HL-60 (cell line): ENCODE measurements at regions not wholly inside any gene's neighbourhood (a gene's known extent, or its start where the extent isn't known, plus 50 kb on each side); places are given as distances from the start of the nearest gene placed in this dataset.

Source experiments
- DNase-seq, 2 experiments: peaks; one replicate each; pipeline ENCODE4 v3.0.0-alpha.2; 2010 to 2020; ENCODE audit warnings: low read depth in 1 of 2, low spot score in 1 of 2
- H3K27ac ChIP-seq: fragments of 250-450 bp; sonication (Bioruptor Pico); replicated peaks from 2 replicates; pipeline ENCODE4 v1.5.1; 2020; ENCODE audit warnings: mild to moderate bottlenecking, moderate library complexity
- H3K27me3 ChIP-seq: fragments of 250-450 bp; sonication (Bioruptor Pico); 2 replicates; pipeline ENCODE4 v1.5.1; 2021; ENCODE audit warnings: mild to moderate bottlenecking, moderate library complexity; ENCODE audit not compliant: insufficient read depth, poor library complexity, severe bottlenecking
- H3K4me3 ChIP-seq: replicated peaks from 2 replicates; pipeline ENCODE4 v1.5.1; 2011; ENCODE audit warnings: mild to moderate bottlenecking, control low read depth, low read length; ENCODE audit not compliant: insufficient read depth
- GABPA ChIP-seq: IDR thresholded peaks from 2 replicates; pipeline ENCODE4 v1.6.1; 2012; ENCODE audit warnings: low read depth
- POLR2AphosphoS5 ChIP-seq: IDR thresholded peaks from 2 replicates; pipeline ENCODE4 v1.6.1; 2012; ENCODE audit warnings: low read depth
- SPI1 ChIP-seq: IDR thresholded peaks from 2 replicates; pipeline ENCODE4 v1.6.1; 2012; ENCODE audit warnings: low read depth, mild to moderate bottlenecking, borderline replicate concordance
- TF ChIP-seq, protein P1 (sequence below): IDR thresholded peaks from 2 replicates; pipeline ENCODE4 v1.6.1; 2012; ENCODE audit warnings: low read depth; ENCODE audit not compliant: insufficient replicate concordance
- TF ChIP-seq, protein P2 (sequence below): IDR thresholded peaks from one replicate; pipeline ENCODE4 v1.5.1; 2011; ENCODE audit warnings: low read length, control low read depth, inconsistent platforms; ENCODE audit not compliant: insufficient read depth

DNA sequence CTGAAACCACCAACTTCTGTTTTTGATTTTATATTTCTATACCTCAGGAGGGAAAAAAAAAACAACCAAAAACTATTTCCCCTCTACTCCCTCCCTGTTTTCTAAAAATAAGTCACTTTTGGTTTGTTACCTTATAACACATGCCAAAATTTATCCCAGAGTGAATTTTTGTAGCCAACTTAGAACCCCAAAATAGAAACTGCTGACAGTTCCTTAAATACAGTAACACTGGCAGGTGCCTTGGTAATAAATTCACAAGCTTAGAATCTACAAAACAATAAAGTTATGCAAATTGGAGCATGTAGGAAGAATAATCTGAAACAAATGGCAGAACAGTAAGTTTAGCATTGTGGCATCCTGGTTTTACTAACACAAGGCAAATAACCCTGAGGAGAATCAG, 165.0 kb upstream of the HDAC9 start:
- H3K27ac ChIP-seq: no peak overlapping the region
- H3K4me3 ChIP-seq: no peak overlapping the region
- TF ChIP-seq, protein P1, sequence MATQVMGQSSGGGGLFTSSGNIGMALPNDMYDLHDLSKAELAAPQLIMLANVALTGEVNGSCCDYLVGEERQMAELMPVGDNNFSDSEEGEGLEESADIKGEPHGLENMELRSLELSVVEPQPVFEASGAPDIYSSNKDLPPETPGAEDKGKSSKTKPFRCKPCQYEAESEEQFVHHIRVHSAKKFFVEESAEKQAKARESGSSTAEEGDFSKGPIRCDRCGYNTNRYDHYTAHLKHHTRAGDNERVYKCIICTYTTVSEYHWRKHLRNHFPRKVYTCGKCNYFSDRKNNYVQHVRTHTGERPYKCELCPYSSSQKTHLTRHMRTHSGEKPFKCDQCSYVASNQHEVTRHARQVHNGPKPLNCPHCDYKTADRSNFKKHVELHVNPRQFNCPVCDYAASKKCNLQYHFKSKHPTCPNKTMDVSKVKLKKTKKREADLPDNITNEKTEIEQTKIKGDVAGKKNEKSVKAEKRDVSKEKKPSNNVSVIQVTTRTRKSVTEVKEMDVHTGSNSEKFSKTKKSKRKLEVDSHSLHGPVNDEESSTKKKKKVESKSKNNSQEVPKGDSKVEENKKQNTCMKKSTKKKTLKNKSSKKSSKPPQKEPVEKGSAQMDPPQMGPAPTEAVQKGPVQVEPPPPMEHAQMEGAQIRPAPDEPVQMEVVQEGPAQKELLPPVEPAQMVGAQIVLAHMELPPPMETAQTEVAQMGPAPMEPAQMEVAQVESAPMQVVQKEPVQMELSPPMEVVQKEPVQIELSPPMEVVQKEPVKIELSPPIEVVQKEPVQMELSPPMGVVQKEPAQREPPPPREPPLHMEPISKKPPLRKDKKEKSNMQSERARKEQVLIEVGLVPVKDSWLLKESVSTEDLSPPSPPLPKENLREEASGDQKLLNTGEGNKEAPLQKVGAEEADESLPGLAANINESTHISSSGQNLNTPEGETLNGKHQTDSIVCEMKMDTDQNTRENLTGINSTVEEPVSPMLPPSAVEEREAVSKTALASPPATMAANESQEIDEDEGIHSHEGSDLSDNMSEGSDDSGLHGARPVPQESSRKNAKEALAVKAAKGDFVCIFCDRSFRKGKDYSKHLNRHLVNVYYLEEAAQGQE: no peak
- TF ChIP-seq SPI1 (no peak), POLR2AphosphoS5 (no peak), GABPA (no peak)
- TF ChIP-seq, protein P2, sequence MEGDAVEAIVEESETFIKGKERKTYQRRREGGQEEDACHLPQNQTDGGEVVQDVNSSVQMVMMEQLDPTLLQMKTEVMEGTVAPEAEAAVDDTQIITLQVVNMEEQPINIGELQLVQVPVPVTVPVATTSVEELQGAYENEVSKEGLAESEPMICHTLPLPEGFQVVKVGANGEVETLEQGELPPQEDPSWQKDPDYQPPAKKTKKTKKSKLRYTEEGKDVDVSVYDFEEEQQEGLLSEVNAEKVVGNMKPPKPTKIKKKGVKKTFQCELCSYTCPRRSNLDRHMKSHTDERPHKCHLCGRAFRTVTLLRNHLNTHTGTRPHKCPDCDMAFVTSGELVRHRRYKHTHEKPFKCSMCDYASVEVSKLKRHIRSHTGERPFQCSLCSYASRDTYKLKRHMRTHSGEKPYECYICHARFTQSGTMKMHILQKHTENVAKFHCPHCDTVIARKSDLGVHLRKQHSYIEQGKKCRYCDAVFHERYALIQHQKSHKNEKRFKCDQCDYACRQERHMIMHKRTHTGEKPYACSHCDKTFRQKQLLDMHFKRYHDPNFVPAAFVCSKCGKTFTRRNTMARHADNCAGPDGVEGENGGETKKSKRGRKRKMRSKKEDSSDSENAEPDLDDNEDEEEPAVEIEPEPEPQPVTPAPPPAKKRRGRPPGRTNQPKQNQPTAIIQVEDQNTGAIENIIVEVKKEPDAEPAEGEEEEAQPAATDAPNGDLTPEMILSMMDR: no peak
- no peak for DNase-seq
- H3K27me3 ChIP-seq: no peaks in the 10 kb centered on the region

DNA sequence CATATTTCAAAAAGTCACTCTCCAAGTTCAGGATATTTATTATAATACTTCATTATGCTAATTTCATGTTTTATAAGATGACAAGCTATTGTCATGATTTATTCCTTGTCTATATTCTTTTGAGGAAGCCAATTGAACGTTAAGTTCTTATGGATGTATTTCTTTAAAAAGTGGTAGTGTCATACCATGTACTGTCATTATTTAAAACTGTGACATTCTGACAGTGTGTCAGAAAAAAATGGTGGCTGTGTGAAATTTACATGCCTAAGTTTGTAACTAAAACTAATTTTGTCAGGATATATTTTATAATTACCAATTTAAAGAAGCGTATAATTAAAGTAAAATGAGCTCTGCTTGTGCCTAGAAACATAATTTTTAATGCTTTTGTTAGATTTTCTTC, 158.9 kb upstream of the HDAC9 start:
- no peak overlapping the region for H3K4me3 ChIP-seq
- DNase-seq: no peak
- TF ChIP-seq, protein P2: no peak
- no peak for TF ChIP-seq POLR2AphosphoS5
- TF ChIP-seq GABPA: no peak
- TF ChIP-seq, protein P1: no peak
- no peak for TF ChIP-seq SPI1
- H3K27me3 ChIP-seq: no peaks in the 10 kb centered on the region
- H3K27ac ChIP-seq: peak overlapping the region; percentile 50

DNA sequence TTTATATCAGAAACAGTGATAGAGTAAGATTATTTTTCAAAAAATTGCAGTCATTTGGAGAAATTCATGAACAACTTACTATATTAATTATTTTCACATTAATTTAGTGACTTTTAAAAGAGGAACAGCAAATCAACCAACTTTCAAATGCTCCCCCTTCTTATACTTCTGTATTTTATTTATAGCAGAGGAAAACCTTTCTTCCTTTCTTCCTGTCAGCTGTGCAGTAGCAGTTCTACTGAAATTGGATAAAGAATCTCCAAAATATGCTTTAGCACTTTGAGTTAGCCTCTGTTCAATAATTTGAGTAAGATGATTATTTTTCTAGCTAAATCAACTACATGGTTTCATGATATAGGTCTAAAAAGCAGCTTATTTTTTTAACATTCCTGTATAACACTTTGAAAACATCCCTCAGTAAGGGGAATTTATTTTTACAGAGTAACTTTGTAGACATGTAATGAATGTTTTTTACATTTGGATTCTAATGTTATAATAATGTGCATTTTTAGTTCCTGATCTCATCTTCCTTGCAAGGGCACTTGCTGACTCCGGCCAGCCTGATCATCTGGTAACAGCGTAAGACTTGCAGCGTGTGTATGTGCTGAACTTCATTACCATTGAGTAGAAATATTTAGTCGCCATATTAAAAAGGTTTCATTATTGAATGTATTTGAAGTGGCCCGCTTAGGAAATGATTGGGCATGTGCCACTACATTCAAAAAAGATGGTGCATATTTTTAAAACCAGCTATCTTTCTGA, 158.3 kb upstream of the HDAC9 start:
- Histone ChIP-seq H3K27me3 (no peaks in the 10 kb centered on the region), H3K4me3 (no peak overlapping the region), H3K27ac (peak overlapping the region; percentile 50)
- TF ChIP-seq POLR2AphosphoS5: no peak
- TF ChIP-seq SPI1: peak; percentile 85
- DNase-seq: no peak

DNA sequence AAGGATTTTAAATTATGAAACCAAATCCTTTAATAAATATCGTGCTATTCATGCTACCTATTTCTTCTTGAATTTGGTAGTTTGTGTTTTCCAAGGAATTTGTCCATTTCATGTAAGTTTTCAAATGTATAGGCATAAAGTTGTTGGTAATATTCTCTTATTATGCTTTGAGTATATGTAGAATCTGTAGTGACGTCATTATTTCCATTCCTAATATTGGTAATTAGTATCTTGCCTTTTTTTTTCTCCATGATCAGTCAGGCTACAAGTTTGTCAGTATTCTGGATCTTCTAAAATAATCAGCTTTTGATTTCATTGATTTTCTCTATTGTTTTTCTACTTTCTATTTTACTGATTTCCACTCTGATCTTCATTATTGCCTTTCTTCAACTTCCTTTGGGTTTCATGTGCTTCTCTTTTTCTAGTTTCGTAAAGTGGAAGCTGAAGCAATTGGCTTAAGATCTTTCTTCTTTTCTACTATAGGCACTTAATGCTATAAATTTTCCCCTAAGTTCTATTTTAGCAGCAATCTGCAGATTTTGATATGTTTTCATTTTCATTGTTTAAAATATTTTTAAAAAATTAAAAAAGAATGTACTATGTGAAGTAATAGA, 156.5 kb upstream of the HDAC9 start:
- TF ChIP-seq, protein P2: no peak
- TF ChIP-seq, protein P1: no peak
- TF ChIP-seq GABPA: no peak
- TF ChIP-seq POLR2AphosphoS5: no peak
- TF ChIP-seq SPI1: no peak
- H3K27me3 ChIP-seq: no peaks in the 10 kb centered on the region
- H3K27ac ChIP-seq: no peak overlapping the region
- H3K4me3 ChIP-seq: no peak overlapping the region
- no peak for DNase-seq
